A549 (cell line): ENCODE measurements at regions not wholly inside any gene's neighbourhood (a gene's known extent, or its start where the extent isn't known, plus 50 kb on each side); places are given as distances from the start of the nearest gene placed in this dataset.

Experiments used
- CTCF ChIP-seq: fragments of >200 bp; sonication (Bioruptor Twin); formaldehyde crosslinking; IDR thresholded peaks from 3 replicates; pipeline ENCODE4 v1.5.1; 2016
- FOXS1 ChIP-seq: fragments of 250-450 bp; sonication (Bioruptor Pico); IDR thresholded peaks from 2 replicates; pipeline ENCODE4 v1.5.0; 2020; ENCODE audit warnings: mild to moderate bottlenecking, moderate library complexity
- RNF2 ChIP-seq: fragments of 200-600 bp; sonication (generic); IDR thresholded peaks from 2 replicates; pipeline ENCODE4 v1.6.1; 2016; ENCODE audit warnings: low read depth, mild to moderate bottlenecking, antibody characterized with exemption, moderate library complexity, borderline replicate concordance
- TP53 ChIP-seq: fragments of 250-450 bp; sonication (Bioruptor Pico); IDR thresholded peaks from 2 replicates; pipeline ENCODE4 v1.5.0; 2021; ENCODE audit warnings: mild to moderate bottlenecking, moderate library complexity
- ZC3H11A ChIP-seq: fragments of 450-650 bp; IDR thresholded peaks from 2 replicates; pipeline ENCODE4 v1.6.1; 2014; ENCODE audit warnings: antibody characterized with exemption, mild to moderate bottlenecking

DNA sequence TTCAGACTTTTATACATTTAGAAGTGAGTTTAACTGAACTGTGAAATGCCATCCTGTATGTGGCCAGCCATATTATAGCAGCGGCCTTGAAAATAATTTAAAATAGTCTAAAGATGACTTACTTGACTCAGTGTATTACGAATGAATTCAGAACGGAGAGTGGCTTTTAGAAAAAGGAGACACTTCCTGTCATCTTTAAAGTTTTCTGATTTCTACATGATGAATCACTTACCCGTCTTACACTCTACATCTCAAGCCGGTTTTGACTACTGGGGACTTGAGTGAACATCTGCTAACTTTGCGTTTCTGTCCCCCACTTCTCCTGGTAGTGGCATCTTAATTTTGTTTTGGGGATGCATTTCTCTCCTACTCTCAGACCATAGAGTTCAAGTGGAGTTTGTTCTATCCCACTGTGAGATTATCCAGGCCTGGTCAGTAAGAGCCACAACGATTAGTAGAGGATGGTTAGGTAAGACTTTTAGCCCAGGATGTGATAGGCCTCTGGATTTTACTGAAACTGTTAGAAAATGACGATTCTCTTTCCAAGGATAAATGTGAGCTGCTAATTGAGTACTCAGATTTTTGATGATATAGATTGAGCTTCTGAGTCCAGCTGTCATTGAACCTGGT, 175.4 kb upstream of the CADPS start:
- no peak for TF ChIP-seq FOXS1 (CRISPR knock-in tag)
- TF ChIP-seq RNF2 = no peak
- TF ChIP-seq CTCF = no peak
- TF ChIP-seq ZC3H11A = no peak
- no peak for TF ChIP-seq TP53 (CRISPR knock-in tag)
